HepG2 (cell line): ENCODE measurements at regions not wholly inside any gene's neighbourhood (a gene's known extent, or its start where the extent isn't known, plus 50 kb on each side); places are given as distances from the start of the nearest gene placed in this dataset.

Source experiments
- ATAC-seq: fragments of 200-7000 bp; cut with Tn5 transposase; 3 replicates; pipeline ENCODE4 v1.9.1; 2020; ENCODE audit warnings: mild to moderate bottlenecking, moderate library complexity
- BruUV-seq: library from RNA; stranded (reverse); fragments of 400-500 nt; replicated peaks from 2 replicates; lab custom pipeline; 2021; lab: Mats Ljungman, UMichigan
- CTCF ChIA-PET: fragments of 300-600 bp; formaldehyde crosslinking; extraction: SDS; loops from one replicate; lab custom pipeline; 2021; ENCODE audit warnings: low total read pairs, inconsistent platforms, low intra/inter-chr PET ratio; lab: Yijun Ruan, JAX
- POLR2A ChIA-PET: fragments of 350-600 bp; sonication (Branson Sonifier 250); formaldehyde crosslinking; loops from one replicate; lab custom pipeline; 2020; ENCODE audit warnings: antibody characterized with exemption, inconsistent platforms; lab: Yijun Ruan, JAX
- DNase-seq: peaks from one replicate; pipeline ENCODE4 v3.0.0-alpha.2; 2015; ENCODE audit warnings: low spot score
- FAIRE-seq: peaks from 3 replicates; lab custom pipeline; 2011; peaks lifted over from hg19 to GRCh38; lab: Jason Lieb, UNC
- H2AFZ ChIP-seq: one replicate; pipeline ENCODE4 v1.6.1; 2011; ENCODE audit warnings: low read length, inconsistent platforms
- H3K27ac ChIP-seq: fragments of 300-600 bp; 3 replicates; pipeline ENCODE4 v1.8.0; 2011; ENCODE audit warnings: mixed run types, mild to moderate bottlenecking, mixed read lengths, low read length, inconsistent platforms; ENCODE audit not compliant: insufficient read depth; ENCODE audit errors: extremely low read length
- H3K27me3 ChIP-seq, 2 experiments: fragments of 200-600 bp in 1 of 2; 2 replicates in 1 of 2; 3 replicates in 1 of 2; pipeline versions ENCODE4 v1.6.0 to v1.8.0; 2011; ENCODE audit warnings: low read length in 2 of 2, mild to moderate bottlenecking in 2 of 2, moderate library complexity in 2 of 2, inconsistent platforms in 1 of 2; ENCODE audit not compliant: insufficient read depth in 2 of 2, control insufficient read depth in 1 of 2
- H3K36me3 ChIP-seq, 2 experiments: fragments of 200-600 bp in 1 of 2; replicated peaks in 1 of 2; 2 replicates in 1 of 2; 3 replicates in 1 of 2; pipeline versions ENCODE4 v1.5.1 to v1.8.0; 2011; ENCODE audit warnings: low read length in 2 of 2, inconsistent platforms in 1 of 2; ENCODE audit not compliant: insufficient read depth in 2 of 2, control insufficient read depth in 1 of 2
- H3K4me1 ChIP-seq: 2 replicates; pipeline ENCODE4 v1.5.1; 2012; ENCODE audit warnings: low read length, inconsistent platforms; ENCODE audit not compliant: insufficient read depth
- H3K4me2 ChIP-seq: 2 replicates; pipeline ENCODE4 v1.6.0; 2011; ENCODE audit warnings: low read depth, low read length, inconsistent platforms
- H3K4me3 ChIP-seq, 3 experiments: fragments of 200-600 bp in 1 of 3; sonication (generic), shearing (Covaris generic) in 1 of 3; replicated peaks in 1 of 3; 2 replicates each; pipeline ENCODE4 v1.5.1; 2011 to 2016; ENCODE audit warnings: low read length in 3 of 3, inconsistent platforms in 2 of 3, low read depth in 2 of 3, mild to moderate bottlenecking in 2 of 3, control low read depth in 1 of 3, mixed read lengths in 1 of 3; ENCODE audit not compliant: insufficient read depth in 1 of 3
- H3K79me2 ChIP-seq: one replicate; pipeline ENCODE4 v1.6.1; 2011; ENCODE audit warnings: low read length, inconsistent platforms; ENCODE audit not compliant: insufficient read depth
- H3K9ac ChIP-seq: 2 replicates; pipeline ENCODE4 v1.6.0; 2011; ENCODE audit warnings: mild to moderate bottlenecking, low read depth, low read length, inconsistent platforms; ENCODE audit not compliant: insufficient read depth
- H3K9me3 ChIP-seq: 2 replicates; pipeline ENCODE4 v1.5.1; 2012; ENCODE audit warnings: mild to moderate bottlenecking, low read length
- H4K20me1 ChIP-seq: 2 replicates; pipeline ENCODE4 v1.6.0; 2011; ENCODE audit warnings: inconsistent platforms, mild to moderate bottlenecking, low read length, moderate library complexity; ENCODE audit not compliant: insufficient read depth
- DPF2 ChIP-seq: sonication (generic); formaldehyde crosslinking; IDR thresholded peaks from 2 replicates; pipeline ENCODE4 v1.4.0; 2020; ENCODE audit warnings: mild to moderate bottlenecking, low read depth, missing genetic modification reagents, borderline replicate concordance
- GATAD2A ChIP-seq: IDR thresholded peaks from 2 replicates; pipeline ENCODE4 v1.6.1; 2016
- MAF1 ChIP-seq: sonication (generic); formaldehyde crosslinking; IDR thresholded peaks from 2 replicates; pipeline ENCODE4 v1.5.0; 2020; ENCODE audit warnings: missing genetic modification reagents, borderline replicate concordance
- MTF2 ChIP-seq: sonication (generic); formaldehyde crosslinking; IDR thresholded peaks from 2 replicates; pipeline ENCODE4 v1.5.0; 2020; ENCODE audit warnings: missing genetic modification reagents, borderline replicate concordance
- NFATC3 ChIP-seq: sonication (generic); formaldehyde crosslinking; IDR thresholded peaks from 2 replicates; pipeline ENCODE4 v1.5.1; 2020; ENCODE audit warnings: mild to moderate bottlenecking, missing genetic modification reagents
- SSRP1 ChIP-seq: IDR thresholded peaks from 2 replicates; pipeline ENCODE4 v1.6.1; 2016; ENCODE audit warnings: control low read depth
- TAF15 ChIP-seq: fragments of 200-400 bp; formaldehyde crosslinking; IDR thresholded peaks from one replicate; pipeline ENCODE4 v1.6.1; 2018; ENCODE audit warnings: mild to moderate bottlenecking, low read depth, low read length; ENCODE audit not compliant: poor library complexity, severe bottlenecking
- ZNF12 ChIP-seq: sonication (generic); formaldehyde crosslinking; IDR thresholded peaks from 2 replicates; pipeline ENCODE4 v1.5.0; 2020; ENCODE audit warnings: missing genetic modification reagents
- ZNF333 ChIP-seq: sonication (generic); formaldehyde crosslinking; IDR thresholded peaks from 2 replicates; pipeline ENCODE4 v1.4.0; 2020; ENCODE audit warnings: mild to moderate bottlenecking, missing genetic modification reagents, borderline replicate concordance
- ZNF383 ChIP-seq: sonication (generic); formaldehyde crosslinking; IDR thresholded peaks from 2 replicates; pipeline ENCODE4 v1.4.0; 2020; ENCODE audit warnings: missing genetic modification reagents, mild to moderate bottlenecking, borderline replicate concordance
- WGBS: methylation state at CpG from one replicate; pipeline ENCODE4 v1.1.6; 2017; ENCODE audit warnings: low lambda C conversion rate; 5-methylcytosine and 5-hydroxymethylcytosine counted together
- in situ Hi-C: cut with HindIII; loops from 2 replicates; pipeline ENCODE4 v1.10.0; 2017; ENCODE audit warnings: low pct_unique_long_range_greater_than_20kb; ENCODE audit not compliant: extremely low pct_ligation_motif_present
- intact Hi-C: fragments of 100-400 bp; cut with micrococcal nuclease; formaldehyde crosslinking; loops from one replicate; pipeline ENCODE4 v1.10.0; 2022; ENCODE audit not compliant: unreplicated experiment
- TF ChIP-seq, protein P1 (sequence below): fragments of 450-650 bp; IDR thresholded peaks from 2 replicates; pipeline ENCODE4 v1.6.1; 2017; ENCODE audit warnings: mild to moderate bottlenecking
- TF ChIP-seq, protein P2 (sequence below): sonication (generic); formaldehyde crosslinking; IDR thresholded peaks from 2 replicates; pipeline ENCODE4 v1.9.0; 2021; ENCODE audit warnings: missing genetic modification reagents, borderline replicate concordance
- TF ChIP-seq, protein P3 (sequence below): sonication (generic); formaldehyde crosslinking; IDR thresholded peaks from 2 replicates; pipeline ENCODE4 v1.4.0; 2020; ENCODE audit warnings: mild to moderate bottlenecking, missing genetic modification reagents
- TF ChIP-seq, protein P4 (sequence below): sonication (generic); formaldehyde crosslinking; conservative IDR thresholded peaks from 2 replicates; pipeline ENCODE4 v1.4.0; 2020; ENCODE audit warnings: missing genetic modification reagents

DNA sequence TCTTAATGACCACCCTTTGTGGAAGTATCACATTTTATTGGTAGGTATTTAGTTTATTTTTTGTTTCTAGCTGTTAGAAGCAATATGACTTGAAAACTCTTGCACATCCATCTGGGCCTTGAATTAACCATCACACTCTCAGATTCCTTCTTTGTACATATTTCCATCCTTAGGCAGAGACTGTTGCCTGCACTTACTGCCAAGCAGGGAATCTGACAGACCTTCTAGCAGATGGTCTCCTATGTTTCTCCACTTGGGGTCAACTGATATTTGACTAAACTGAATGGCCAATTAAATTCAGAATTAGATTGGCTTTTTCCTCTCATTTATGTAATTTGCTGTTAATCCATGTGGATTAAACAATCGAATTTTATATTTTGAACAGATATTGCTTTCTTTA lies 324.9 kb upstream of the TGFBR2 start:
- Histone ChIP-seq H3K36me3 (no peaks in the 10 kb centered on the region), H2AFZ (no peak overlapping the region), H3K4me2 (no peak overlapping the region), H3K27ac (no peak overlapping the region), H3K4me3 (no peak overlapping the region), H3K27me3 (no peaks in the 10 kb centered on the region), H3K9ac (no peak overlapping the region), H3K79me2 (no peaks in the 10 kb centered on the region), H4K20me1 (no peaks in the 10 kb centered on the region), H3K4me1 (0 out of 2 replicates have a peak, but pooled peaks cover 6% of the 10 kb centered on the region), H3K9me3 (peaks cover 26% of the 10 kb centered on the region)
- no peak for FAIRE-seq
- POLR2A ChIA-PET, result no interaction called here
- CTCF ChIA-PET, result no interaction called here
- in situ Hi-C loops (no loop called here), intact Hi-C loops (no loop called here)
- TF ChIP-seq, protein P1, sequence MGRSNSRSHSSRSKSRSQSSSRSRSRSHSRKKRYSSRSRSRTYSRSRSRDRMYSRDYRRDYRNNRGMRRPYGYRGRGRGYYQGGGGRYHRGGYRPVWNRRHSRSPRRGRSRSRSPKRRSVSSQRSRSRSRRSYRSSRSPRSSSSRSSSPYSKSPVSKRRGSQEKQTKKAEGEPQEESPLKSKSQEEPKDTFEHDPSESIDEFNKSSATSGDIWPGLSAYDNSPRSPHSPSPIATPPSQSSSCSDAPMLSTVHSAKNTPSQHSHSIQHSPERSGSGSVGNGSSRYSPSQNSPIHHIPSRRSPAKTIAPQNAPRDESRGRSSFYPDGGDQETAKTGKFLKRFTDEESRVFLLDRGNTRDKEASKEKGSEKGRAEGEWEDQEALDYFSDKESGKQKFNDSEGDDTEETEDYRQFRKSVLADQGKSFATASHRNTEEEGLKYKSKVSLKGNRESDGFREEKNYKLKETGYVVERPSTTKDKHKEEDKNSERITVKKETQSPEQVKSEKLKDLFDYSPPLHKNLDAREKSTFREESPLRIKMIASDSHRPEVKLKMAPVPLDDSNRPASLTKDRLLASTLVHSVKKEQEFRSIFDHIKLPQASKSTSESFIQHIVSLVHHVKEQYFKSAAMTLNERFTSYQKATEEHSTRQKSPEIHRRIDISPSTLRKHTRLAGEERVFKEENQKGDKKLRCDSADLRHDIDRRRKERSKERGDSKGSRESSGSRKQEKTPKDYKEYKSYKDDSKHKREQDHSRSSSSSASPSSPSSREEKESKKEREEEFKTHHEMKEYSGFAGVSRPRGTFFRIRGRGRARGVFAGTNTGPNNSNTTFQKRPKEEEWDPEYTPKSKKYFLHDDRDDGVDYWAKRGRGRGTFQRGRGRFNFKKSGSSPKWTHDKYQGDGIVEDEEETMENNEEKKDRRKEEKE, result no peak
- TF ChIP-seq ZNF383 (CRISPR knock-in tag) (no peak), MAF1 (CRISPR knock-in tag) (no peak), ZNF12 (CRISPR knock-in tag) (no peak), SSRP1 (no peak), GATAD2A (CRISPR knock-in tag) (no peak), NFATC3 (CRISPR knock-in tag) (no peak), DPF2 (no peak), TAF15 (no peak), MTF2 (CRISPR knock-in tag) (no peak), ZNF333 (CRISPR knock-in tag) (no peak)
- TF ChIP-seq, protein P2, sequence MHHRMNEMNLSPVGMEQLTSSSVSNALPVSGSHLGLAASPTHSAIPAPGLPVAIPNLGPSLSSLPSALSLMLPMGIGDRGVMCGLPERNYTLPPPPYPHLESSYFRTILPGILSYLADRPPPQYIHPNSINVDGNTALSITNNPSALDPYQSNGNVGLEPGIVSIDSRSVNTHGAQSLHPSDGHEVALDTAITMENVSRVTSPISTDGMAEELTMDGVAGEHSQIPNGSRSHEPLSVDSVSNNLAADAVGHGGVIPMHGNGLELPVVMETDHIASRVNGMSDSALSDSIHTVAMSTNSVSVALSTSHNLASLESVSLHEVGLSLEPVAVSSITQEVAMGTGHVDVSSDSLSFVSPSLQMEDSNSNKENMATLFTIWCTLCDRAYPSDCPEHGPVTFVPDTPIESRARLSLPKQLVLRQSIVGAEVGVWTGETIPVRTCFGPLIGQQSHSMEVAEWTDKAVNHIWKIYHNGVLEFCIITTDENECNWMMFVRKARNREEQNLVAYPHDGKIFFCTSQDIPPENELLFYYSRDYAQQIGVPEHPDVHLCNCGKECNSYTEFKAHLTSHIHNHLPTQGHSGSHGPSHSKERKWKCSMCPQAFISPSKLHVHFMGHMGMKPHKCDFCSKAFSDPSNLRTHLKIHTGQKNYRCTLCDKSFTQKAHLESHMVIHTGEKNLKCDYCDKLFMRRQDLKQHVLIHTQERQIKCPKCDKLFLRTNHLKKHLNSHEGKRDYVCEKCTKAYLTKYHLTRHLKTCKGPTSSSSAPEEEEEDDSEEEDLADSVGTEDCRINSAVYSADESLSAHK (CRISPR knock-in tag), result no peak
- TF ChIP-seq, protein P3, sequence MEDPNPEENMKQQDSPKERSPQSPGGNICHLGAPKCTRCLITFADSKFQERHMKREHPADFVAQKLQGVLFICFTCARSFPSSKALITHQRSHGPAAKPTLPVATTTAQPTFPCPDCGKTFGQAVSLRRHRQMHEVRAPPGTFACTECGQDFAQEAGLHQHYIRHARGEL, result no peak
- TF ChIP-seq, protein P4, sequence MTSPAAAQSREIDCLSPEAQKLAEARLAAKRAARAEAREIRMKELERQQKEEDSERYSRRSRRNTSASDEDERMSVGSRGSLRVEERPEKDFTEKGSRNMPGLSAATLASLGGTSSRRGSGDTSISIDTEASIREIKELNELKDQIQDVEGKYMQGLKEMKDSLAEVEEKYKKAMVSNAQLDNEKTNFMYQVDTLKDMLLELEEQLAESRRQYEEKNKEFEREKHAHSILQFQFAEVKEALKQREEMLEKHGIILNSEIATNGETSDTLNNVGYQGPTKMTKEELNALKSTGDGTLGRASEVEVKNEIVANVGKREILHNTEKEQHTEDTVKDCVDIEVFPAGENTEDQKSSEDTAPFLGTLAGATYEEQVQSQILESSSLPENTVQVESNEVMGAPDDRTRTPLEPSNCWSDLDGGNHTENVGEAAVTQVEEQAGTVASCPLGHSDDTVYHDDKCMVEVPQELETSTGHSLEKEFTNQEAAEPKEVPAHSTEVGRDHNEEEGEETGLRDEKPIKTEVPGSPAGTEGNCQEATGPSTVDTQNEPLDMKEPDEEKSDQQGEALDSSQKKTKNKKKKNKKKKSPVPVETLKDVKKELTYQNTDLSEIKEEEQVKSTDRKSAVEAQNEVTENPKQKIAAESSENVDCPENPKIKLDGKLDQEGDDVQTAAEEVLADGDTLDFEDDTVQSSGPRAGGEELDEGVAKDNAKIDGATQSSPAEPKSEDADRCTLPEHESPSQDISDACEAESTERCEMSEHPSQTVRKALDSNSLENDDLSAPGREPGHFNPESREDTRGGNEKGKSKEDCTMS, result no peak
- 58% methylated on average over 1 of the region's 1 CpG for WGBS
- no peak for ATAC-seq
- BruUV-seq, result no TSS peak
- no peak for DNase-seq
